HepG2 (cell line): ENCODE measurements at regions not wholly inside any gene's neighbourhood (a gene's known extent, or its start where the extent isn't known, plus 50 kb on each side); places are given as distances from the start of the nearest gene placed in this dataset.

ENCODE experiments used
- ATAC-seq: fragments of 200-7000 bp; cut with Tn5 transposase; 3 replicates; pipeline ENCODE4 v1.9.1; 2020; ENCODE audit warnings: mild to moderate bottlenecking, moderate library complexity
- BruUV-seq: library from RNA; stranded (reverse); fragments of 400-500 nt; replicated peaks from 2 replicates; lab custom pipeline; 2021; lab: Mats Ljungman, UMichigan
- CTCF ChIA-PET: fragments of 300-600 bp; formaldehyde crosslinking; extraction: SDS; loops from one replicate; lab custom pipeline; 2021; ENCODE audit warnings: low total read pairs, inconsistent platforms, low intra/inter-chr PET ratio; lab: Yijun Ruan, JAX
- POLR2A ChIA-PET: fragments of 350-600 bp; sonication (Branson Sonifier 250); formaldehyde crosslinking; loops from one replicate; lab custom pipeline; 2020; ENCODE audit warnings: antibody characterized with exemption, inconsistent platforms; lab: Yijun Ruan, JAX
- DNase-seq: peaks from one replicate; pipeline ENCODE4 v3.0.0-alpha.2; 2015; ENCODE audit warnings: low spot score
- FAIRE-seq: peaks from 3 replicates; lab custom pipeline; 2011; peaks lifted over from hg19 to GRCh38; lab: Jason Lieb, UNC
- H2AFZ ChIP-seq: one replicate; pipeline ENCODE4 v1.6.1; 2011; ENCODE audit warnings: low read length, inconsistent platforms
- H3K27ac ChIP-seq: fragments of 300-600 bp; 3 replicates; pipeline ENCODE4 v1.8.0; 2011; ENCODE audit warnings: mixed run types, mild to moderate bottlenecking, mixed read lengths, low read length, inconsistent platforms; ENCODE audit not compliant: insufficient read depth; ENCODE audit errors: extremely low read length
- H3K27me3 ChIP-seq, 2 experiments: fragments of 200-600 bp in 1 of 2; 2 replicates in 1 of 2; 3 replicates in 1 of 2; pipeline versions ENCODE4 v1.6.0 to v1.8.0; 2011; ENCODE audit warnings: low read length in 2 of 2, mild to moderate bottlenecking in 2 of 2, moderate library complexity in 2 of 2, inconsistent platforms in 1 of 2; ENCODE audit not compliant: insufficient read depth in 2 of 2, control insufficient read depth in 1 of 2
- H3K36me3 ChIP-seq, 2 experiments: fragments of 200-600 bp in 1 of 2; replicated peaks in 1 of 2; 2 replicates in 1 of 2; 3 replicates in 1 of 2; pipeline versions ENCODE4 v1.5.1 to v1.8.0; 2011; ENCODE audit warnings: low read length in 2 of 2, inconsistent platforms in 1 of 2; ENCODE audit not compliant: insufficient read depth in 2 of 2, control insufficient read depth in 1 of 2
- H3K4me1 ChIP-seq: 2 replicates; pipeline ENCODE4 v1.5.1; 2012; ENCODE audit warnings: low read length, inconsistent platforms; ENCODE audit not compliant: insufficient read depth
- H3K4me2 ChIP-seq: 2 replicates; pipeline ENCODE4 v1.6.0; 2011; ENCODE audit warnings: low read depth, low read length, inconsistent platforms
- H3K4me3 ChIP-seq, 3 experiments: fragments of 200-600 bp in 1 of 3; sonication (generic), shearing (Covaris generic) in 1 of 3; replicated peaks in 1 of 3; 2 replicates each; pipeline ENCODE4 v1.5.1; 2011 to 2016; ENCODE audit warnings: low read length in 3 of 3, inconsistent platforms in 2 of 3, low read depth in 2 of 3, mild to moderate bottlenecking in 2 of 3, control low read depth in 1 of 3, mixed read lengths in 1 of 3; ENCODE audit not compliant: insufficient read depth in 1 of 3
- H3K79me2 ChIP-seq: one replicate; pipeline ENCODE4 v1.6.1; 2011; ENCODE audit warnings: low read length, inconsistent platforms; ENCODE audit not compliant: insufficient read depth
- H3K9ac ChIP-seq: 2 replicates; pipeline ENCODE4 v1.6.0; 2011; ENCODE audit warnings: mild to moderate bottlenecking, low read depth, low read length, inconsistent platforms; ENCODE audit not compliant: insufficient read depth
- H3K9me3 ChIP-seq: 2 replicates; pipeline ENCODE4 v1.5.1; 2012; ENCODE audit warnings: mild to moderate bottlenecking, low read length
- H4K20me1 ChIP-seq: 2 replicates; pipeline ENCODE4 v1.6.0; 2011; ENCODE audit warnings: inconsistent platforms, mild to moderate bottlenecking, low read length, moderate library complexity; ENCODE audit not compliant: insufficient read depth
- ATF1 ChIP-seq: IDR thresholded peaks from 2 replicates; pipeline ENCODE4 v1.6.1; 2016; ENCODE audit warnings: mild to moderate bottlenecking, control low read depth
- ATRX ChIP-seq: sonication (generic); formaldehyde crosslinking; IDR thresholded peaks from 2 replicates; pipeline ENCODE4 v1.4.0; 2020; ENCODE audit warnings: missing genetic modification reagents, borderline replicate concordance
- BHLHE40 ChIP-seq: IDR thresholded peaks from 2 replicates; pipeline ENCODE4 v1.6.1; 2011; ENCODE audit warnings: low read length, improper control_type of control experiment
- HIVEP1 ChIP-seq: sonication (generic); formaldehyde crosslinking; IDR thresholded peaks from 2 replicates; pipeline ENCODE4 v1.4.0; 2020; ENCODE audit warnings: mild to moderate bottlenecking, missing genetic modification reagents
- KDM5B ChIP-seq: sonication (generic); formaldehyde crosslinking; IDR thresholded peaks from 2 replicates; pipeline ENCODE4 v1.4.0; 2020; ENCODE audit warnings: missing genetic modification reagents, mild to moderate bottlenecking, borderline replicate concordance
- KLF15 ChIP-seq: sonication (generic); formaldehyde crosslinking; IDR thresholded peaks from 2 replicates; pipeline ENCODE4 v1.8.1; 2023; ENCODE audit warnings: borderline replicate concordance, mild to moderate bottlenecking, inconsistent platforms, missing genetic modification reagents, mixed read lengths
- NCOA5 ChIP-seq: sonication (generic); formaldehyde crosslinking; IDR thresholded peaks from 2 replicates; pipeline ENCODE4 v1.4.0; 2020; ENCODE audit warnings: missing genetic modification reagents
- SMYD3 ChIP-seq: sonication (generic); formaldehyde crosslinking; IDR thresholded peaks from 2 replicates; pipeline ENCODE4 v1.8.1; 2023; ENCODE audit warnings: mild to moderate bottlenecking, missing genetic modification reagents
- XBP1 ChIP-seq: sonication (generic); formaldehyde crosslinking; IDR thresholded peaks from 2 replicates; pipeline ENCODE4 v1.5.0; 2020; ENCODE audit warnings: missing genetic modification reagents
- ZBTB42 ChIP-seq: sonication (generic); formaldehyde crosslinking; IDR thresholded peaks from 2 replicates; pipeline ENCODE4 v1.5.0; 2020; ENCODE audit warnings: mild to moderate bottlenecking, missing genetic modification reagents
- ZNF432 ChIP-seq: sonication (generic); formaldehyde crosslinking; IDR thresholded peaks from 2 replicates; pipeline ENCODE4 v1.5.0; 2020; ENCODE audit warnings: missing genetic modification reagents, mild to moderate bottlenecking, borderline replicate concordance
- WGBS: methylation state at CpG from one replicate; pipeline ENCODE4 v1.1.6; 2017; ENCODE audit warnings: low lambda C conversion rate; 5-methylcytosine and 5-hydroxymethylcytosine counted together
- in situ Hi-C: cut with HindIII; loops from 2 replicates; pipeline ENCODE4 v1.10.0; 2017; ENCODE audit warnings: low pct_unique_long_range_greater_than_20kb; ENCODE audit not compliant: extremely low pct_ligation_motif_present
- intact Hi-C: fragments of 100-400 bp; cut with micrococcal nuclease; formaldehyde crosslinking; loops from one replicate; pipeline ENCODE4 v1.10.0; 2022; ENCODE audit not compliant: unreplicated experiment
- TF ChIP-seq, protein P1 (sequence below): sonication (generic); formaldehyde crosslinking; IDR thresholded peaks from 2 replicates; pipeline ENCODE4 v1.4.0; 2020; ENCODE audit warnings: mild to moderate bottlenecking, missing genetic modification reagents
- TF ChIP-seq, protein P2 (sequence below): sonication (generic); formaldehyde crosslinking; IDR thresholded peaks from 2 replicates; pipeline ENCODE4 v1.4.0; 2020; ENCODE audit warnings: mild to moderate bottlenecking, missing genetic modification reagents

DNA sequence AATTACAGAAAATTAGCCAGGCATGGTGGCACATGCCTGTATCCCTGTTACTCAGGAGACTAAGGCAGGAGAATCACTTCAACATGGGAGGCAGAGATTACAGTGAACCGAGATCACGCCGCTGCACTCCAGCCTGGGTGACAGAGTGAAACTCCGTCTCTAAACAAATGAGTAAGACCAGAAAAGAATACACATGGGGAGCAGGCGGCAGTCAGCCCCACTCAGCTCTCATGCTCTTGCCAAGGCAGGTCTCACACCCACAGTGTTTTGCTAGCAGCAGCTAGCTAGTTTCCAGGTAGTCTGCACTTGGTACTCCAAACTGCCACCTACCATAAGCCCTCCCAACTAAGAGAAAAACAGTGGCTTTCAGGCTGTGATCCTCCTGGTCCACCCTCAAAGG lies 722.3 kb upstream of the CTNND2 start (continued):
- TF ChIP-seq BHLHE40 = no peak
- TF ChIP-seq ATF1 (CRISPR knock-in tag) = no peak
- no peak for TF ChIP-seq ZBTB42

DNA sequence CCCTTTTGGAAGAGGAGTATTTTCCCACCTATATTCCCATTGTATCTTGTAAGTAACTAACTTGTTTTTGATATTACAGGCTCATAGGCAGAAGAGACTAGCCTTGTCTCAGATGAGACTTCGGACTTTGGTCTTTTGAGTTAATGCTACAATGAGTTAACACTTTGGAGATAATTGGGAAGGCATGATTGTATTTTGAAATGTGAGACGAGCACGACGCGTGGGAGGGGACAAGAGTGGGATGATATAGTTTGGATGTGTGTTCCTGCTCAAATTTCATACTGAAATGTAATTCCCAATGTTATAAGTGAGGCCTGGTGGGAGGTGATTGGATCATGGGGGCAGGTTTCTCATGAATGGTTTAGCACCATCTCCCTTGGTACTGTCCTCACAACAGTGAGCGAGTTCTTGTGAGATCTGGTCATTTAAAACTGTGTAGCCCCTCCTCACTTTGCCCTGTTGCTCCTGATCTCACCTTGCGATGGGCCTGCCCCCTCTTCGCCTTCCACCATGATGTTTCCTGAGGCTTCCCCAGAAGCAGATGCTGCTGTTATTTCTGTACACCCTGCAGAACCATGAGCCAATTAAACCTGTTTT lies 721.5 kb upstream of the CTNND2 start:
- Histone ChIP-seq H3K4me3 (no peak overlapping the region), H3K4me2 (no peak overlapping the region), H3K9ac (no peak overlapping the region), H3K79me2 (no peaks in the 10 kb centered on the region), H3K36me3 (no peaks in the 10 kb centered on the region), H3K9me3 (peaks cover 75% of the 10 kb centered on the region), H3K4me1 (no peaks in the 10 kb centered on the region), H3K27ac (no peak overlapping the region), H3K27me3 (no peaks in the 10 kb centered on the region), H2AFZ (no peak overlapping the region), H4K20me1 (no peaks in the 10 kb centered on the region)
- FAIRE-seq (no peak), DNase-seq (no peak), ATAC-seq (no peak)
- intact Hi-C loops = no loop called here
- 38% methylated on average over 8 of the region's 8 CpGs for WGBS
- CTCF ChIA-PET = no interaction called here
- in situ Hi-C loops = no loop called here
- no peak for TF ChIP-seq SMYD3 (CRISPR knock-in tag)
- TF ChIP-seq ATRX (CRISPR knock-in tag) = no peak
- TF ChIP-seq KLF15 = no peak
- TF ChIP-seq ZNF432 (CRISPR knock-in tag) = no peak
- TF ChIP-seq XBP1 (CRISPR knock-in tag) = no peak
- TF ChIP-seq, protein P1, sequence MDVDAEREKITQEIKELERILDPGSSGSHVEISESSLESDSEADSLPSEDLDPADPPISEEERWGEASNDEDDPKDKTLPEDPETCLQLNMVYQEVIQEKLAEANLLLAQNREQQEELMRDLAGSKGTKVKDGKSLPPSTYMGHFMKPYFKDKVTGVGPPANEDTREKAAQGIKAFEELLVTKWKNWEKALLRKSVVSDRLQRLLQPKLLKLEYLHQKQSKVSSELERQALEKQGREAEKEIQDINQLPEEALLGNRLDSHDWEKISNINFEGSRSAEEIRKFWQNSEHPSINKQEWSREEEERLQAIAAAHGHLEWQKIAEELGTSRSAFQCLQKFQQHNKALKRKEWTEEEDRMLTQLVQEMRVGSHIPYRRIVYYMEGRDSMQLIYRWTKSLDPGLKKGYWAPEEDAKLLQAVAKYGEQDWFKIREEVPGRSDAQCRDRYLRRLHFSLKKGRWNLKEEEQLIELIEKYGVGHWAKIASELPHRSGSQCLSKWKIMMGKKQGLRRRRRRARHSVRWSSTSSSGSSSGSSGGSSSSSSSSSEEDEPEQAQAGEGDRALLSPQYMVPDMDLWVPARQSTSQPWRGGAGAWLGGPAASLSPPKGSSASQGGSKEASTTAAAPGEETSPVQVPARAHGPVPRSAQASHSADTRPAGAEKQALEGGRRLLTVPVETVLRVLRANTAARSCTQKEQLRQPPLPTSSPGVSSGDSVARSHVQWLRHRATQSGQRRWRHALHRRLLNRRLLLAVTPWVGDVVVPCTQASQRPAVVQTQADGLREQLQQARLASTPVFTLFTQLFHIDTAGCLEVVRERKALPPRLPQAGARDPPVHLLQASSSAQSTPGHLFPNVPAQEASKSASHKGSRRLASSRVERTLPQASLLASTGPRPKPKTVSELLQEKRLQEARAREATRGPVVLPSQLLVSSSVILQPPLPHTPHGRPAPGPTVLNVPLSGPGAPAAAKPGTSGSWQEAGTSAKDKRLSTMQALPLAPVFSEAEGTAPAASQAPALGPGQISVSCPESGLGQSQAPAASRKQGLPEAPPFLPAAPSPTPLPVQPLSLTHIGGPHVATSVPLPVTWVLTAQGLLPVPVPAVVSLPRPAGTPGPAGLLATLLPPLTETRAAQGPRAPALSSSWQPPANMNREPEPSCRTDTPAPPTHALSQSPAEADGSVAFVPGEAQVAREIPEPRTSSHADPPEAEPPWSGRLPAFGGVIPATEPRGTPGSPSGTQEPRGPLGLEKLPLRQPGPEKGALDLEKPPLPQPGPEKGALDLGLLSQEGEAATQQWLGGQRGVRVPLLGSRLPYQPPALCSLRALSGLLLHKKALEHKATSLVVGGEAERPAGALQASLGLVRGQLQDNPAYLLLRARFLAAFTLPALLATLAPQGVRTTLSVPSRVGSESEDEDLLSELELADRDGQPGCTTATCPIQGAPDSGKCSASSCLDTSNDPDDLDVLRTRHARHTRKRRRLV (CRISPR knock-in tag) = no peak
- TF ChIP-seq NCOA5 = no peak
- TF ChIP-seq, protein P2, sequence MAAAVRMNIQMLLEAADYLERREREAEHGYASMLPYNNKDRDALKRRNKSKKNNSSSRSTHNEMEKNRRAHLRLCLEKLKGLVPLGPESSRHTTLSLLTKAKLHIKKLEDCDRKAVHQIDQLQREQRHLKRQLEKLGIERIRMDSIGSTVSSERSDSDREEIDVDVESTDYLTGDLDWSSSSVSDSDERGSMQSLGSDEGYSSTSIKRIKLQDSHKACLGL (CRISPR knock-in tag) = no peak
- no peak for TF ChIP-seq HIVEP1 (CRISPR knock-in tag)
- no peak for TF ChIP-seq KDM5B
- POLR2A ChIA-PET = no interaction called here
- BruUV-seq = no TSS peak
